NT2/D1 (cell line): ENCODE measurements at regions not wholly inside any gene's neighbourhood (a gene's known extent, or its start where the extent isn't known, plus 50 kb on each side); places are given as distances from the start of the nearest gene placed in this dataset.

Experiments used
- SUZ12 ChIP-seq: IDR thresholded peaks from 2 replicates; pipeline ENCODE4 v1.6.1; 2011; ENCODE audit not compliant: insufficient read length, insufficient read depth; ENCODE audit errors: extremely low read depth
- YY1 ChIP-seq: IDR thresholded peaks from 2 replicates; pipeline ENCODE4 v1.6.1; 2011; ENCODE audit not compliant: insufficient read length, insufficient read depth
- ZNF274 ChIP-seq: IDR thresholded peaks from 2 replicates; pipeline ENCODE4 v1.6.1; 2011; ENCODE audit warnings: mild to moderate bottlenecking, low read depth, low read length

GRCh38 chr2:136492901-136493300 is 272.4 kb upstream of the THSD7B start:
- TF ChIP-seq ZNF274 (no peak), SUZ12 (no peak), YY1 (no peak)
